Left lung (tissue), 4 donors: ENCODE measurements at regions not wholly inside any gene's neighbourhood (a gene's known extent, or its start where the extent isn't known, plus 50 kb on each side); places are given as distances from the start of the nearest gene placed in this dataset.
"Not testable (repeated sequence)": the region's sequence is repeated elsewhere in the genome, so short reads cannot be mapped to it uniquely, and the experiment has no call there.

Experiments
- ATAC-seq: fragments of 200-7000 bp; cut with Tn5 transposase; one replicate; pipeline ENCODE4 v1.9.1; 2020; ENCODE audit warnings: moderate library complexity
- DNase-seq, 4 donors: peaks; one replicate each; pipeline ENCODE4 v3.0.0-alpha.2; 2013 to 2020
- H3K27ac ChIP-seq, 2 donors: fragments of 200-600 bp; sonication (generic) in 1 of 2; one replicate each; pipeline versions ENCODE4 v1.5.0 to v1.8.0; 2020 to 2021
- H3K27me3 ChIP-seq, 2 donors: fragments of 200-600 bp; sonication (generic) in 1 of 2; one replicate each; pipeline versions ENCODE4 v1.5.0 to v1.8.0; 2020 to 2021
- H3K36me3 ChIP-seq, 2 donors: fragments of 200-600 bp; sonication (generic) in 1 of 2; one replicate each; pipeline versions ENCODE4 v1.5.0 to v1.8.0; 2020 to 2021
- H3K4me1 ChIP-seq, 2 donors: fragments of 200-600 bp; one replicate each; pipeline ENCODE4 v1.8.0; 2021
- H3K4me3 ChIP-seq, 2 donors: fragments of 200-600 bp; sonication (generic) in 1 of 2; one replicate each; pipeline versions ENCODE4 v1.5.0 to v1.8.0; 2020 to 2021; ENCODE audit warnings: mild to moderate bottlenecking in 1 of 2
- H3K9me3 ChIP-seq, 2 donors: fragments of 200-600 bp; sonication (generic) in 1 of 2; one replicate each; pipeline versions ENCODE4 v1.5.0 to v1.8.0; 2020 to 2021
- CTCF ChIP-seq, 2 donors: fragments of 200-600 bp; sonication (generic) in 1 of 2; IDR thresholded peaks; one replicate each; pipeline versions ENCODE4 v1.5.0 to v1.8.0; 2021; ENCODE audit warnings: antibody characterized with exemption in 2 of 2
- intact Hi-C, 2 donors: fragments of 100-400 bp; cut with DNase I; formaldehyde crosslinking; loops; one replicate each; pipeline versions ENCODE4 v1.11.2 to v1.14.2; 2022
- donor health status: DM: no; HTN: yes; CAD: no.
- donor health status: DM: no; HTN: no; CAD: no.

- Histone ChIP-seq H3K9me3 (no peaks in the 10 kb centered on the region), H3K27ac (no peak overlapping the region), H3K27me3 (no peaks in the 10 kb centered on the region), H3K4me3 (no peak overlapping the region), H3K4me1 (no peaks in the 10 kb centered on the region), H3K36me3 (no peaks in the 10 kb centered on the region)
- TF ChIP-seq CTCF (IDR thresholded peaks at IDR 0.05): no peak
- no peak for DNase-seq
- intact Hi-C loops: no loop called here
- ATAC-seq: no peak
Observed at GRCh38 chr2:153532140-153532539, 53.6 kb upstream of the RPRM start.

- H3K27ac ChIP-seq, H3K36me3 ChIP-seq, DNase-seq, H3K4me1 ChIP-seq, intact Hi-C loops, ATAC-seq, H3K9me3 ChIP-seq, H3K4me3 ChIP-seq, H3K27me3 ChIP-seq: not testable (repeated sequence)
Observed at GRCh38 chr2:153533803-153534202, 55.2 kb upstream of the RPRM start.

GRCh38 chr2:153534590-153534989, 56.0 kb upstream of the RPRM start:
- intact Hi-C loops, ATAC-seq: not testable (repeated sequence)

GRCh38 chr2:153536115-153536514, 57.6 kb upstream of the RPRM start:
- Histone ChIP-seq H3K36me3 (no peaks in the 10 kb centered on the region), H3K9me3 (peaks cover 0 to 18% of the 10 kb centered on the region in 2 donors), H3K4me1 (no peaks in the 10 kb centered on the region), H3K27ac (no peak overlapping the region), H3K27me3 (no peaks in the 10 kb centered on the region), H3K4me3 (no peak overlapping the region)
- TF ChIP-seq CTCF (IDR thresholded peaks at IDR 0.05): no peak
- DNase-seq (no peak), ATAC-seq (no peak)
- intact Hi-C loops: no loop called here

More at GRCh38 chr2:153534590-153534989, 56.0 kb upstream of the RPRM start:
- DNase-seq, H3K36me3 ChIP-seq, H3K27ac ChIP-seq, H3K27me3 ChIP-seq, H3K9me3 ChIP-seq, H3K4me1 ChIP-seq, H3K4me3 ChIP-seq: not testable (repeated sequence)

GRCh38 chr2:153538102-153538501, 59.5 kb upstream of the RPRM start:
- H3K27ac ChIP-seq, H3K4me1 ChIP-seq, H3K36me3 ChIP-seq, intact Hi-C loops, H3K4me3 ChIP-seq, DNase-seq, ATAC-seq, H3K27me3 ChIP-seq: not testable (repeated sequence)
- peaks cover 0 to 18% of the 10 kb centered on the region in 2 donors for H3K9me3 ChIP-seq

- Histone ChIP-seq H3K9me3 (peaks cover 0 to 12% of the 10 kb centered on the region in 2 donors), H3K4me1 (no peaks in the 10 kb centered on the region), H3K27ac (no peak overlapping the region), H3K4me3 (no peak overlapping the region), H3K36me3 (no peaks in the 10 kb centered on the region), H3K27me3 (no peaks in the 10 kb centered on the region)
- intact Hi-C loops: no loop called here
- no peak for ATAC-seq
- no peak for TF ChIP-seq CTCF (IDR thresholded peaks at IDR 0.05)
- no peak for DNase-seq
Observed at GRCh38 chr2:153543635-153544071, 65.1 kb upstream of the RPRM start.

- DNase-seq (no peak), ATAC-seq (no peak)
- no peak overlapping the region for H3K4me3 ChIP-seq
- no peaks in the 10 kb centered on the region for H3K4me1 ChIP-seq
- no peaks in the 10 kb centered on the region for H3K36me3 ChIP-seq
- H3K27me3 ChIP-seq: no peaks in the 10 kb centered on the region
- intact Hi-C loops: no loop called here
- no peak overlapping the region for H3K27ac ChIP-seq
- TF ChIP-seq CTCF (IDR thresholded peaks at IDR 0.05): no peak
- no peaks in the 10 kb centered on the region for H3K9me3 ChIP-seq
Observed at GRCh38 chr2:153546358-153546757, 67.8 kb upstream of the RPRM start.
